ENCODE measurements at regions not wholly inside any gene's neighbourhood (a gene's known extent, or its start where the extent isn't known, plus 50 kb on each side); places are given as distances from the start of the nearest gene placed in this dataset.

GRCh38 chr10:28880683-28880950, 203.3 kb downstream of the BAMBI start:
- TF ChIP-seq RFX5 (IDR thresholded peaks at IDR 0.05; ENCODE audit: low read depth, low read length) = no peak
- no peak for TF ChIP-seq CTCF (IDR thresholded peaks at IDR 0.05 in 2 of 3, conservative IDR thresholded peaks at IDR 0.05 in 1 of 3; ENCODE audit: control insufficient read depth in 2 of 3, extremely low read depth in 1 of 3, insufficient read depth in 1 of 3, low read depth in 3 of 3, low read length in 3 of 3)
- no peak for TF ChIP-seq SKIL (IDR thresholded peaks at IDR 0.05; ENCODE audit: low read depth, poor library complexity, severe bottlenecking)
- no peak for TF ChIP-seq TAF1 (IDR thresholded peaks at IDR 0.05; ENCODE audit: borderline replicate concordance, low read depth, low read length)
- TF ChIP-seq POLR2AphosphoS5 (IDR thresholded peaks at IDR 0.05; ENCODE audit: low read length) = no peak

All from GM12878 (cell line).